RWPE2 (cell line): ENCODE measurements at regions not wholly inside any gene's neighbourhood (a gene's known extent, or its start where the extent isn't known, plus 50 kb on each side); places are given as distances from the start of the nearest gene placed in this dataset.

Source experiments
- ATAC-seq: fragments of 200-7000 bp; cut with Tn5 transposase; 3 replicates; pipeline ENCODE4 v1.9.1; 2021; ENCODE audit warnings: low read depth
- DNase-seq: peaks from one replicate; pipeline ENCODE4 v3.0.0-alpha.2; 2020; ENCODE audit warnings: low spot score
- H3K27ac ChIP-seq: fragments of 450-650 bp; 2 replicates; pipeline ENCODE4 v1.5.1; 2017; ENCODE audit warnings: mild to moderate bottlenecking; ENCODE audit not compliant: poor library complexity, severe bottlenecking
- H3K27me3 ChIP-seq: fragments of 250-450 bp; sonication (Bioruptor Pico); 2 replicates; pipeline ENCODE4 v1.5.1; 2021; ENCODE audit warnings: mild to moderate bottlenecking, moderate library complexity; ENCODE audit not compliant: insufficient read depth, poor library complexity, severe bottlenecking
- H3K36me3 ChIP-seq: fragments of 250-450 bp; sonication (Bioruptor Pico); 2 replicates; pipeline ENCODE4 v1.5.1; 2020; ENCODE audit warnings: low read depth, mild to moderate bottlenecking, moderate library complexity
- H3K4me1 ChIP-seq: fragments of 250-450 bp; sonication (Bioruptor Pico); 2 replicates; pipeline ENCODE4 v1.5.1; 2021; ENCODE audit warnings: mild to moderate bottlenecking, moderate library complexity; ENCODE audit not compliant: insufficient read depth, poor library complexity, severe bottlenecking
- H3K4me3 ChIP-seq: fragments of 250-450 bp; sonication (Bioruptor Pico); 2 replicates; pipeline ENCODE4 v1.5.1; 2021; ENCODE audit warnings: mild to moderate bottlenecking, moderate library complexity; ENCODE audit not compliant: severe bottlenecking
- H3K9me3 ChIP-seq: fragments of 250-450 bp; sonication (Bioruptor Pico); 2 replicates; pipeline ENCODE4 v1.5.1; 2021; ENCODE audit warnings: mild to moderate bottlenecking, moderate library complexity; ENCODE audit not compliant: severe bottlenecking
- TF ChIP-seq, protein P1 (sequence below): fragments of 450-650 bp; IDR thresholded peaks from one replicate; pipeline ENCODE4 v1.5.1; 2017; ENCODE audit warnings: mild to moderate bottlenecking, moderate library complexity; ENCODE audit not compliant: poor library complexity, severe bottlenecking

DNA sequence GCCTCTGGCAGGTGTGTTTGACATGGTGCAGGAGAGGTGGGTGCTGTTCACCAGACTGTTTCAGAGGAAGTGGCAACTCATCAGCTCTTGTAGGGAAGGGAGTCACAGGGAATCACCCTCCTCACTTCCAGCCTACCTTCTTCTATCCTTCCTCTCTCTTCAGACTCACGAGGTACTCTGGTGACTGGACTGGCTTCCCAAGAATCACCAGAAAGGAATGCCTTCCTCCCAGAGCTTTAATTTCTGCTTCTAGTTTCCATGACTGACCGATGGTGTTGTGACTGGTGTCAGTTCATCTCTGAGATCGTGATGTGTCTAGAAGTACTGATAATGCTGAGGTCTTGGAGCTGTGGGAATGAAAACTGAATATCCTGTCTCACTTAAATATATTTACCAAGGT is 247.3 kb downstream of the KCTD12 start:
- ATAC-seq = no peak
- no peaks in the 10 kb centered on the region for H3K9me3 ChIP-seq
- TF ChIP-seq, protein P1, sequence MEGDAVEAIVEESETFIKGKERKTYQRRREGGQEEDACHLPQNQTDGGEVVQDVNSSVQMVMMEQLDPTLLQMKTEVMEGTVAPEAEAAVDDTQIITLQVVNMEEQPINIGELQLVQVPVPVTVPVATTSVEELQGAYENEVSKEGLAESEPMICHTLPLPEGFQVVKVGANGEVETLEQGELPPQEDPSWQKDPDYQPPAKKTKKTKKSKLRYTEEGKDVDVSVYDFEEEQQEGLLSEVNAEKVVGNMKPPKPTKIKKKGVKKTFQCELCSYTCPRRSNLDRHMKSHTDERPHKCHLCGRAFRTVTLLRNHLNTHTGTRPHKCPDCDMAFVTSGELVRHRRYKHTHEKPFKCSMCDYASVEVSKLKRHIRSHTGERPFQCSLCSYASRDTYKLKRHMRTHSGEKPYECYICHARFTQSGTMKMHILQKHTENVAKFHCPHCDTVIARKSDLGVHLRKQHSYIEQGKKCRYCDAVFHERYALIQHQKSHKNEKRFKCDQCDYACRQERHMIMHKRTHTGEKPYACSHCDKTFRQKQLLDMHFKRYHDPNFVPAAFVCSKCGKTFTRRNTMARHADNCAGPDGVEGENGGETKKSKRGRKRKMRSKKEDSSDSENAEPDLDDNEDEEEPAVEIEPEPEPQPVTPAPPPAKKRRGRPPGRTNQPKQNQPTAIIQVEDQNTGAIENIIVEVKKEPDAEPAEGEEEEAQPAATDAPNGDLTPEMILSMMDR = no peak

GRCh38 chr13:76638181-76638580 is 248.0 kb downstream of the KCTD12 start:
- TF ChIP-seq, protein P1 = no peak
- Histone ChIP-seq H3K4me3 (no peak overlapping the region), H3K27me3 (no peaks in the 10 kb centered on the region)

More for the DNA sequence above, 247.3 kb downstream of the KCTD12 start:
- no peaks in the 10 kb centered on the region for H3K27me3 ChIP-seq
- H3K4me1 ChIP-seq = no peaks in the 10 kb centered on the region
- no peak overlapping the region for H3K4me3 ChIP-seq
- no peak for DNase-seq
- H3K36me3 ChIP-seq = no peaks in the 10 kb centered on the region
- no peak overlapping the region for H3K27ac ChIP-seq

GRCh38 chr13:76637641-76638141 is 248.5 kb downstream of the KCTD12 start:
- no peak overlapping the region for H3K4me3 ChIP-seq
- no peaks in the 10 kb centered on the region for H3K36me3 ChIP-seq
- no peak overlapping the region for H3K27ac ChIP-seq
- TF ChIP-seq, protein P1 = no peak
- no peaks in the 10 kb centered on the region for H3K9me3 ChIP-seq
- DNase-seq = no peak
- no peaks in the 10 kb centered on the region for H3K4me1 ChIP-seq
- H3K27me3 ChIP-seq = no peaks in the 10 kb centered on the region
- no peak for ATAC-seq

More at GRCh38 chr13:76638181-76638580, 248.0 kb downstream of the KCTD12 start:
- ATAC-seq = no peak
- no peak for DNase-seq
- Histone ChIP-seq H3K4me1 (no peaks in the 10 kb centered on the region), H3K9me3 (no peaks in the 10 kb centered on the region), H3K36me3 (no peaks in the 10 kb centered on the region), H3K27ac (no peak overlapping the region)

DNA sequence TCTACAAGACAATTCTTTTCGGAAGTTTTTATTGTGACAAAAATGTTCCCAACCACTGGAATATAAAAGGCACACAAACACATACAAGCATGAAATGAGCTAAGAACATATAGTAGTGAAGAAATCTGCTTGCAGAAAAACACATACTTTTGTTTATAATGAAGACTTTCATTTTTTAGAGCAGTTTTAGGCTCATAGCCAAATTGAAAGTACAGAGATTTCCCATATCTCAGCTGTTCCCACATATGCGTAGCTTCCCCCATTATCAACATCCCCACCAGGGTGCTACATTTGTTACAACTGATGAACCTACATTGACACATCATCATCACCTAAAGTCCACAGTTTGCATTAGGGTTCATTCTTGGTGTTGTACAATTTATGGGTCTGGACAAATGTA is 249.4 kb downstream of the KCTD12 start:
- TF ChIP-seq, protein P1 = no peak
- no peak for ATAC-seq
- H3K36me3 ChIP-seq = no peaks in the 10 kb centered on the region
- H3K27ac ChIP-seq = no peak overlapping the region
- H3K9me3 ChIP-seq = no peaks in the 10 kb centered on the region
- H3K27me3 ChIP-seq = no peaks in the 10 kb centered on the region
- no peak overlapping the region for H3K4me3 ChIP-seq
- H3K4me1 ChIP-seq = no peaks in the 10 kb centered on the region
- DNase-seq = no peak
